Right lobe of liver (tissue), 6 donors: ENCODE measurements at regions not wholly inside any gene's neighbourhood (a gene's known extent, or its start where the extent isn't known, plus 50 kb on each side); places are given as distances from the start of the nearest gene placed in this dataset.

Experiments used
- ATAC-seq, 4 donors: fragments of 200-7000 bp; cut with Tn5 transposase; one replicate each; pipeline ENCODE4 v1.9.1; 2020; ENCODE audit warnings: mild to moderate bottlenecking in 4 of 4, moderate library complexity in 4 of 4
- DNase-seq, 3 donors: peaks; one replicate each; pipeline ENCODE4 v3.0.0-alpha.2; 2020
- H3K27ac ChIP-seq, 3 donors: fragments of 200-600 bp; one replicate each; pipeline ENCODE4 v1.8.0; 2022
- H3K27me3 ChIP-seq, 2 donors: fragments of 200-600 bp; one replicate each; pipeline ENCODE4 v1.8.0; 2022
- H3K36me3 ChIP-seq, 4 donors: fragments of 200-600 bp; sonication (generic) in 1 of 4; one replicate each; pipeline versions ENCODE4 v1.5.1 to v1.8.0; 2017 to 2022; ENCODE audit warnings: control low read depth in 1 of 4
- H3K4me1 ChIP-seq, 4 donors: fragments of 200-600 bp; sonication (generic) in 1 of 4; one replicate each; pipeline versions ENCODE4 v1.5.1 to v1.8.0; 2017 to 2022; ENCODE audit warnings: control low read depth in 1 of 4
- H3K4me3 ChIP-seq, 3 donors: fragments of 200-600 bp; one replicate each; pipeline ENCODE4 v1.8.0; 2022
- H3K9me3 ChIP-seq, 4 donors: fragments of 200-600 bp; sonication (generic) in 1 of 4; one replicate each; pipeline versions ENCODE4 v1.5.1 to v1.8.0; 2017 to 2022; ENCODE audit warnings: control low read depth in 1 of 4
- POLR2A ChIP-seq: fragments of 450-650 bp; IDR thresholded peaks from one replicate; pipeline ENCODE4 v1.6.1; 2017; ENCODE audit warnings: antibody characterized with exemption, mild to moderate bottlenecking
- WGBS: methylation state at CpG from one replicate; pipeline ENCODE4 v1.1.6; 2018; ENCODE audit warnings: low coverage, low lambda C conversion rate; ENCODE audit not compliant: insufficient coverage; ENCODE audit errors: missing lambda C conversion rate; 5-methylcytosine and 5-hydroxymethylcytosine counted together
- intact Hi-C, 2 donors: fragments of 100-400 bp; cut with DNase I; formaldehyde crosslinking; loops; one replicate each; pipeline versions ENCODE4 v1.11.2 to v1.14.1; 2022
- TF ChIP-seq, protein P1 (sequence below), 4 donors: fragments of 200-600 bp in 3 of 4; fragments of 450-650 bp in 1 of 4; IDR thresholded peaks; one replicate each; pipeline versions ENCODE4 v1.5.1 to v1.8.0; 2016 to 2022; ENCODE audit warnings: antibody characterized with exemption in 4 of 4, mild to moderate bottlenecking in 2 of 4
- donor health status: DM: no; HTN: yes; CAD: no.
- donor health status: DM: no; HTN: no; CAD: no.
- donor health status: DM: no; HTN: no; CAD: no.
- donor health status: DM: no; HTN: yes; CAD: no.
- donor health status: DM: no; HTN: yes; CAD: no.

DNA sequence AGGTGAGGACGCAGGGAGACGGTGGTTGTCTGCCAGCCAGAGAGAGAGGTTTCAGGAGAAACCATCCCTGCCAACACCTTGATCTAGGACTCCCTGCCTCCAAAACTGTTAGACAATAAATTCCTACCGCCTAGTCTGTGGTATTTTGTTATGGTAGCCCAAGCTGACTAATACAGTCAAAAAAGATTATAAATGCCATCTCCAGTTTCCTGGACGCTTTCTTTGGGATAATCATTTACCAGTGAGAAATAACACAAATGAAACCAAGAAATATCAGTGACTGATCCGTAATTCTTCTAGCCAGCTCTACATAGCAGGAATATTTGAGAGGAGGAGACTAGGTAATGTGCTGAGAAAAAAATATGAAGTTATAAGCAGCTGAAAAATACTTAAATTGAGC is 707.8 kb upstream of the LMCD1 start:
- H3K27me3 ChIP-seq = no peaks in the 10 kb centered on the region
- no peak for TF ChIP-seq POLR2A
- TF ChIP-seq, protein P1, sequence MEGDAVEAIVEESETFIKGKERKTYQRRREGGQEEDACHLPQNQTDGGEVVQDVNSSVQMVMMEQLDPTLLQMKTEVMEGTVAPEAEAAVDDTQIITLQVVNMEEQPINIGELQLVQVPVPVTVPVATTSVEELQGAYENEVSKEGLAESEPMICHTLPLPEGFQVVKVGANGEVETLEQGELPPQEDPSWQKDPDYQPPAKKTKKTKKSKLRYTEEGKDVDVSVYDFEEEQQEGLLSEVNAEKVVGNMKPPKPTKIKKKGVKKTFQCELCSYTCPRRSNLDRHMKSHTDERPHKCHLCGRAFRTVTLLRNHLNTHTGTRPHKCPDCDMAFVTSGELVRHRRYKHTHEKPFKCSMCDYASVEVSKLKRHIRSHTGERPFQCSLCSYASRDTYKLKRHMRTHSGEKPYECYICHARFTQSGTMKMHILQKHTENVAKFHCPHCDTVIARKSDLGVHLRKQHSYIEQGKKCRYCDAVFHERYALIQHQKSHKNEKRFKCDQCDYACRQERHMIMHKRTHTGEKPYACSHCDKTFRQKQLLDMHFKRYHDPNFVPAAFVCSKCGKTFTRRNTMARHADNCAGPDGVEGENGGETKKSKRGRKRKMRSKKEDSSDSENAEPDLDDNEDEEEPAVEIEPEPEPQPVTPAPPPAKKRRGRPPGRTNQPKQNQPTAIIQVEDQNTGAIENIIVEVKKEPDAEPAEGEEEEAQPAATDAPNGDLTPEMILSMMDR (IDR thresholded peaks at IDR 0.05) = no peak
- no peak for ATAC-seq
- no peak overlapping the region for H3K4me3 ChIP-seq
- intact Hi-C loops = no loop called here
- DNase-seq = no peak
- no peaks in the 10 kb centered on the region for H3K4me1 ChIP-seq
- no peaks in the 10 kb centered on the region for H3K9me3 ChIP-seq
- no peaks in the 10 kb centered on the region for H3K36me3 ChIP-seq
- no peak overlapping the region for H3K27ac ChIP-seq
- 71% methylated on average over 4 of the region's 5 CpGs for WGBS

DNA sequence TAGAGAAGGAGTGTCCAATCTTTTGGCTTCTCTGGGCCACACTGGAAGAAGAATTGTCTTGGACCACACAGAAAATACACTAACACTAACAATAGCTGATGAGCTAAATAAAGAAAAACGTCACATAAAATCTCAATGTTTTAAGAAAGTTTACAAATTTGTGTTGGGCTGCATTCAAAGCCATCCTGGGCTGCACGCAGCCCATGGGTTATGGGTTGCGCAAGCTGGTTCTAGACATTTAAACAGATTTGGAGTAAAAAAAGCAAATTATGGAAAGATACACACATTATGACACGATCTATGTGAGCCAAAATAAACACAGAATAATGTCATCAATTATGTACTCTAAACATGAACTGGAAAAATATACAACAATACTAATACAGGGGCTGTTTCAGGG is 703.3 kb upstream of the LMCD1 start:
- Histone ChIP-seq H3K4me1 (no peaks in the 10 kb centered on the region), H3K4me3 (no peak overlapping the region), H3K9me3 (no peaks in the 10 kb centered on the region), H3K27ac (no peak overlapping the region), H3K27me3 (no peaks in the 10 kb centered on the region), H3K36me3 (no peaks in the 10 kb centered on the region)
- WGBS = 34% methylated on average over 4 of the region's 4 CpGs
- DNase-seq = no peak
- no peak for ATAC-seq
- TF ChIP-seq POLR2A = no peak
- TF ChIP-seq, protein P1 (IDR thresholded peaks at IDR 0.05) = no peak
- intact Hi-C loops = no loop called here

DNA sequence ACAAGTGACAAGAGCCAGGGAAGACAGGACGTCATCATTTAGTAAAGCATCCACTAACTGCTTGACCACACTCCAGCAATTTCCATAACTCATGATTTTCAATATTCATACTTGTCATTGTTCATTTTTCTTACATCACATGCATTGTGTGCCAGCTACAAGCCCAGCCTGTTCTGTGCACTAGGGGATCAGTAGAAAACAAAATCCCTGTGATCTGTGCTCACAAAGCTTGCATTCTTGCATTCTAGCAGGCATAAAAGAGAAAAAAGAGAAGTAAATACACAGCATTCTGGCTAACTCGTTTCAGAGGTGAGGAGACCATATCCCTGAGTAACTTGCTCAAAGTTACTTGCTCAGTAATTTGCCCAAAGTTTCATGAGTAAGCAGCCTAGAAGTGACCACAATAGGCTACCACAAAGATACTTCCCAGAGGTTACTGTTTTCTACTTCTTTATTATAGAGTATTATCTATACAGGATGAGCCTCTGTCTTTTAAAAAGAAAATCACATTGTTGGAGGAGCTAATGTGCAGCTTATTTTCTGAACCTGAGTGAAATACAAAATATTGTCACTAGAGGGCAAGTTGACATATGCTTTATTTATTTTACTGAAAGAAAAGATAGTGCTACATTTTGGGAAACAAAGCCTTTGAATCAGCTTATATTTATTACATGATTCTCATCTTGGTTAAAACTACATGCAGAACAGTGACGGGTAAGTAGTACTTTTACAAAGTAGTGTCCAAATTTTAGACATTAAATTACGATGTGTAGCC is 701.4 kb upstream of the LMCD1 start:
- no peaks in the 10 kb centered on the region for H3K9me3 ChIP-seq
- no peak overlapping the region for H3K27ac ChIP-seq
- DNase-seq (no peak), ATAC-seq (no peak)
- no peaks in the 10 kb centered on the region for H3K4me1 ChIP-seq
- H3K27me3 ChIP-seq = no peaks in the 10 kb centered on the region
- intact Hi-C loops = no loop called here
- WGBS = 36% methylated on average over 4 of the region's 4 CpGs
- TF ChIP-seq POLR2A = no peak
- TF ChIP-seq, protein P1 (IDR thresholded peaks at IDR 0.05) = peak in 3 of 4 donors; percentile 14 to 28 (median 21)
- H3K36me3 ChIP-seq = no peaks in the 10 kb centered on the region
- no peak overlapping the region for H3K4me3 ChIP-seq

DNA sequence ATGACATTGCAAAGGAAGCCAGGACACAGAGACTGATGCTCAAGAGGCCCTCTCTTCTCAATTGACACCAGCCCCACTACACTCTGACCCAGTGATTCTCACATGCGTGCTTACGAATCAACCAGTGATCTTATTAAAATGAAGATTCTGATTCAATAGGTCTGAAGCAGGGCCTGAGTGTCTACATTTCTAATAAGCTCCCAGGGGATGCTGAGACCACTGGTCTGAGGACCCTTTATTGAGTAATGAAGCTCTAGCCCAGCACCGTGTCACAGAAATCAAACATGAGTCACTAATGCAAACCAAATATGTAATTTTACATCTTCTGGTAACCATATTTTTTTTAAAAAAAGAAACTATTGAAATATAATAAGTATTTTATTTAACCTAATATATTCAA is 689.1 kb upstream of the LMCD1 start:
- DNase-seq (no peak), ATAC-seq (no peak)
- Histone ChIP-seq H3K27ac (no peak overlapping the region), H3K9me3 (no peaks in the 10 kb centered on the region), H3K4me3 (no peak overlapping the region), H3K36me3 (no peaks in the 10 kb centered on the region), H3K4me1 (no peaks in the 10 kb centered on the region), H3K27me3 (no peaks in the 10 kb centered on the region)
- intact Hi-C loops = no loop called here
- 87% methylated on average over 1 of the region's 3 CpGs for WGBS
- no peak for TF ChIP-seq POLR2A
- TF ChIP-seq, protein P1 (IDR thresholded peaks at IDR 0.05) = no peak
